KOPT-K1 (cell line): ENCODE measurements at regions not wholly inside any gene's neighbourhood (a gene's known extent, or its start where the extent isn't known, plus 50 kb on each side); places are given as distances from the start of the nearest gene placed in this dataset.

Source experiments
- H3K27ac ChIP-seq: fragments of 200-600 bp; sonication (generic); 2 replicates; pipeline ENCODE4 v1.5.1; 2016; ENCODE audit warnings: antibody characterized with exemption, mild to moderate bottlenecking, low read depth, low read length; ENCODE audit not compliant: poor library complexity, severe bottlenecking
- H3K36me3 ChIP-seq: fragments of 200-600 bp; sonication (generic); 2 replicates; pipeline ENCODE4 v1.5.1; 2017; ENCODE audit warnings: antibody characterized with exemption, mild to moderate bottlenecking, low read length, moderate library complexity; ENCODE audit not compliant: insufficient read depth
- H3K9me3 ChIP-seq: fragments of 200-600 bp; sonication (generic); 2 replicates; pipeline ENCODE4 v1.5.1; 2017; ENCODE audit warnings: antibody characterized with exemption, low read length, mild to moderate bottlenecking; ENCODE audit not compliant: insufficient read depth, poor library complexity, severe bottlenecking

- H3K27ac ChIP-seq, result no peak overlapping the region
- H3K9me3 ChIP-seq, result no peaks in the 10 kb centered on the region
- H3K36me3 ChIP-seq, result no peaks in the 10 kb centered on the region
Observed at GRCh38 chr15:62578546-62578945, 413.5 kb upstream of the C2CD4B start.

- Histone ChIP-seq H3K9me3 (no peaks in the 10 kb centered on the region), H3K27ac (no peak overlapping the region), H3K36me3 (no peaks in the 10 kb centered on the region)
Observed at GRCh38 chr15:62578960-62579359, 413.9 kb upstream of the C2CD4B start.

- no peaks in the 10 kb centered on the region for H3K36me3 ChIP-seq
- H3K9me3 ChIP-seq, result no peaks in the 10 kb centered on the region
- H3K27ac ChIP-seq, result no peak overlapping the region
Observed at GRCh38 chr15:62579842-62580241, 414.8 kb upstream of the C2CD4B start.

GRCh38 chr15:62582580-62582979 is 417.5 kb upstream of the C2CD4B start:
- Histone ChIP-seq H3K27ac (no peak overlapping the region), H3K36me3 (no peaks in the 10 kb centered on the region), H3K9me3 (no peaks in the 10 kb centered on the region)

GRCh38 chr15:62584301-62585235 is 419.5 kb upstream of the C2CD4B start:
- Histone ChIP-seq H3K36me3 (no peaks in the 10 kb centered on the region), H3K27ac (no peak overlapping the region), H3K9me3 (no peaks in the 10 kb centered on the region)

GRCh38 chr15:62588938-62589670 is 424.0 kb upstream of the C2CD4B start:
- Histone ChIP-seq H3K36me3 (no peaks in the 10 kb centered on the region), H3K27ac (no peak overlapping the region), H3K9me3 (no peaks in the 10 kb centered on the region)

GRCh38 chr15:62591842-62592838 is 427.1 kb upstream of the C2CD4B start:
- Histone ChIP-seq H3K27ac (no peak overlapping the region), H3K36me3 (no peaks in the 10 kb centered on the region)

GRCh38 chr15:62592920-62593319 is 427.8 kb upstream of the C2CD4B start:
- no peaks in the 10 kb centered on the region for H3K36me3 ChIP-seq
- H3K9me3 ChIP-seq, result no peaks in the 10 kb centered on the region
- H3K27ac ChIP-seq, result no peak overlapping the region

More at GRCh38 chr15:62591842-62592838, 427.1 kb upstream of the C2CD4B start:
- no peaks in the 10 kb centered on the region for H3K9me3 ChIP-seq

GRCh38 chr15:62593681-62594399 is 428.8 kb upstream of the C2CD4B start:
- H3K36me3 ChIP-seq, result no peaks in the 10 kb centered on the region

GRCh38 chr15:62598217-62598616 is 433.1 kb upstream of the C2CD4B start:
- Histone ChIP-seq H3K36me3 (no peaks in the 10 kb centered on the region), H3K9me3 (no peaks in the 10 kb centered on the region), H3K27ac (no peak overlapping the region)

More at GRCh38 chr15:62593681-62594399, 428.8 kb upstream of the C2CD4B start:
- H3K27ac ChIP-seq, result no peak overlapping the region
- no peaks in the 10 kb centered on the region for H3K9me3 ChIP-seq

- H3K27ac ChIP-seq, result no peak overlapping the region
- H3K9me3 ChIP-seq, result no peaks in the 10 kb centered on the region
- H3K36me3 ChIP-seq, result no peaks in the 10 kb centered on the region
Observed at GRCh38 chr15:62599791-62600777, 435.0 kb upstream of the C2CD4B start.

- Histone ChIP-seq H3K27ac (no peak overlapping the region), H3K9me3 (no peaks in the 10 kb centered on the region)
Observed at GRCh38 chr15:62601777-62602545, 436.9 kb upstream of the C2CD4B start.

GRCh38 chr15:62603742-62604141 is 438.7 kb upstream of the C2CD4B start:
- Histone ChIP-seq H3K36me3 (no peaks in the 10 kb centered on the region), H3K27ac (no peak overlapping the region), H3K9me3 (no peaks in the 10 kb centered on the region)

More at GRCh38 chr15:62601777-62602545, 436.9 kb upstream of the C2CD4B start:
- H3K36me3 ChIP-seq, result no peaks in the 10 kb centered on the region
